HG02642 (cell line): ENCODE measurements at regions not wholly inside any gene's neighbourhood (a gene's known extent, or its start where the extent isn't known, plus 50 kb on each side); places are given as distances from the start of the nearest gene placed in this dataset.

Source experiments
- ATAC-seq: cut with Tn5 transposase; IDR thresholded peaks from one replicate; pipeline ENCODE4 v1.9.1; 2021; ENCODE audit warnings: mild to moderate bottlenecking; ENCODE audit not compliant: unreplicated experiment, poor library complexity

DNA sequence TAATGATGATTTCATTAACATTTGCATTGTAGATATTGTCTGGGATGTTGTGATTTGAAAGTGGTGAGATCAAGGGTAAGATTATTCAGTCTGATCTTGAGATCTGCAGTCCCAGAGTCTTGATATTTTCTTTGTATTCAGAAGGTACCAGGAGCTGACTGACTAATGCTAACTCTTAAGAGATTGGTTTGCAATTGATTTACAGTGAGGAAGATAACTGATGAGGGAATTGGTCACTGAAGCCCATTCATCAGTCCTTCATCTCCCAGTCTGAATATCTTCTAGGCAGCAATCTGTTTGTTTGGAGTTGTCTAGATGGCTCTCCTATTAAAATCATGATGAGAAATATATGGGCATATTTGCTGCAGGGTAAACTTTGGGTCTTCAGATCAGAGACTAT, 473.7 kb downstream of the ARL4A start:
- ATAC-seq, result no peak

DNA sequence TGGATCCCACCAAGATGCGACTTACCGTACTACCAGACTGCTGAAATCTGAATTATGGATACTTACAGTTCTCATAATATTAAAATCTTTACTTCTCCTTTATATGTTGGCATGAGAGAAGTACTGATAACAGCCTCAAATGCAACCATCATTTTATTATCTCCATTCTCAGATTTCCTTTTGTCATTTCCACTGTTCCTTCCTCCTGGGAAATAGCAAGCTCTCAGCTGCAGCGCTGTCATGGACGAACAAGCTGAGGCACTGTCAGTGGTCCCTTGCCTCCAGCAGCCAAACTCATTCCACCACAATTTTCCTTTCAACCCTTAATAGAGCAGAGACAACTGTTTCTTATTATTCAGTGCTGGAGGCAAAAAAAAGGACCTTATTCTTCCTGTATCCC, 478.4 kb downstream of the ARL4A start:
- no peak for ATAC-seq

DNA sequence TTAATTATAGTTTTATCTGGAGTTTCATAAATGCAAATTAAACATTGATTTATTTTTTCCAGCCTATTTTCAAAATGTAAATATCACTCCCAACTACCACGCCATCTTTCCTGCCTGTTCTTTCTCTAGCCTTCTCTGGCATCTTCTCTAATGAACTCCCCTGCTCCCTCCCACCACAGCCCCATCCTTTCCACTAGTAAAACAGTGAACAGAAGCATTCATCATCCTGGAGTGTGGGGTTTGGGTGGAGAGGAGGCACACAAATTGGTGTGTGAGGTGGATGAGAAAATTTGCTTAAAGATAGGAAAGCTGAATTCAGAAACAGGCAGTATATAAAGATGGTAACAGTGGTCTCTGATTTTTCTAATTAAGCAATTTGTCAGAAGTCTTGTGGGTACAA, 479.4 kb downstream of the ARL4A start:
- ATAC-seq, result no peak

DNA sequence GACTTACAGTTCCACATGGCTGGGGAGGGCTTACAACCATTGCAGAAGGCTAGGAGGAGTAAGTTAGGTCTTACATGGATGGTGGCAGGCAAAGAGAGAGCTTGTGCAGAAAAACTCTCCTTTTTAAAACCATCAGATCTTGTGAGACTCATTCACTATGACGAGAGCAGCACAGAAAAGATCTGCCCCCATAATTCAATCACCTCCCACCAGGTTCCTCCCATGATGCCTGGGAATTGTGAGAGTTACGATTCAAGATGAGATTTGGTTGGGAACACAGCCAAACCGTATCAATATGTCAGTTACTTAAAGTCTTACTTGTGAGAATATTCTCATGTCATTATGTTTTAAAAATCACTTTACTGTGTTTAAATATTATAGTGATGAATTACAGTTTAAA, 481.9 kb downstream of the ARL4A start:
- no peak for ATAC-seq

DNA sequence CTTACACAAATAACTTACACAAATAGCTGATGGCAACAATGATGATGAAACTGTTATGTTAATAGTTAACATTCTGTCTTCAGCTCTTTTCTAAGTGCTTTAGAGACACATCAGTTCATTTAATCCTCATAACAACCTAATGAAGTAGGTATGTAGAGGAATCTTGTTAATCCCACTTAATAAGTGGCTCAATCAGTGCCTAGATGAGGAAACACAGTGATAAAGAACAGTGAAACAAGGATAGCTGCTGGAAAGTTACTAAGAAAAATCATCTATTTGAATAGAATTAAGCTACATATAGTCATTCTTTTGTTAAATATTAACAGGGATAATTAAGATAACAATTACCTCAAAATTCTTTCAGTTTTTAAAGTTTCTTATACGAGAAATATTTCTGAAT, 487.6 kb downstream of the ARL4A start:
- ATAC-seq, result no peak

DNA sequence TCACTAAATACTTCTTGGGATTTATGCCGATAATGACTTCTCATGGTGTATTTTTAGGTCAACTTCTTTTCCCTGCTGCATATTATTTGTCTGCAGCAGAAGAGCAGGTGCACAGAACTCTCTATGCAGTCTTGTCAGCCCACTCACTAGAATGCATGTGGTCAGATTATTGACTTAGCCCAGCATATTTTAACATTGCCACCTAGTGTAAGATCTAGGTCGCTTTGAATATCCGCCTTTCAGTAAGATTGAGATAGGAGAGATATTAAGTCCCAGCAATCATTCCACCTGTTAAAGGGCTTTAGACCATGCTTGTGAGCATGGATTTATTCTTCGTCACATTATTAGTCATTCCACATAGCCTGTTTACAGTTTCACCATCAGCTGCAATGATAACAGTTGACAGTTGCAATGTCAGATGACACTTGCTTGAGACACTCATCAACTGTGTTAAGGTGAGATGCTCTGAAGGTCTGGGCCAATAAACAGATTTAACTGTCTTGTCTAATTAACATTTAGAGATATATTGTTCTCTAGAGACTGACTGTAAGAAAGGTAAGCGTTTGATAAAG, 491.7 kb downstream of the ARL4A start:
- ATAC-seq, result no peak

DNA sequence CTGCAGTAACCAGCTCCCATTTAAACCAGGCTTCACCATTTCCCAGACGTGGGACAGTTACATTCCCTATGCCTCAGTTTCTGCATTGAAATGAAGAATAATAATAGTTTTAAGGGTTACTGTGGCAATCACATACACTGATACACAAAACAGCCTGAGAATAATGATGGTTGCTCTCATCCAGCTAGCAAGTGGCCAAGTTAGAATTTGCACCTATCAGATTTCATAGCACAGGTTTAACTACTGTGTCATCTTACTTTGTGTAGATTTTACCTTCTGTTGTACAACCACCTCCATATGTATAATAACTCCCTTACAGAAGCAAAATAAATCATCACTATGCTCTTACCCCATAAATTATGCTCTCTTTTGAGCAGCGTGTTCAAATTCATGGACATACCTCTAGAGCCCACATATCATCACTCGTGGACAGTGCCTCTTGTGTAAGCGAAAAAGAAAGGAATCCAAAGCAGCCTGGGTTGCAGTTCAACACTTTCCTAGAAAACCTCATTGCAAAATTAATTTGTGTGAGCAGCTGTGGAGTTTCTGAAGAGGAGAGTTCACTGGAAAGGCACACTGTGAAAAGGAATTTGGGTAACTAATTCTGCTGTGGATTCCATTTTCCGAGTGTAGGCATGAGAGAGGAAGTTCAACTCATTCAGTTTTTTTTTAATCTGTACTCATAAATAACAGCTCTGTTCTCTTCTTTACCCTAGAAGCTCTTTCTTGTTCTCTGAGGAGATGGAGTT, 492.5 kb downstream of the ARL4A start:
- no peak for ATAC-seq

DNA sequence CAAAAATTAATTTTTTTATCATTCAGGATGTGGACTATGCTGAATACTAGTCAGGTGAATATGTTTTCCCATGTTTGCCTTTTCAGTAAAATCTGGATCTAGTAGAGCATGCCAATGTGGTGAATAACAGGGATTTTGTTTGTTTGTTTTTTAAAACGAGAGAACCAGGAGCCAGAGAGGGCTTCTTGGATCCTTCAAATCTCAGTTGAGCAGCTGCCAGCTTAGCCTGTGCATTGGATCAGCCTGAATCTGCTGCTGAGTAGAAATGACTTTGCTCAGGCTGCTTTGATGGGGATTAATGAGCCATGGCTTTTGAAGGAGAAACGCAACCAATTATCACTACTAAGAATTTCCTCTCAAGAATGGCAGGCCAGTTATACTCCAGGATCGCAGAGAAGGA, 493.8 kb downstream of the ARL4A start:
- no peak for ATAC-seq

DNA sequence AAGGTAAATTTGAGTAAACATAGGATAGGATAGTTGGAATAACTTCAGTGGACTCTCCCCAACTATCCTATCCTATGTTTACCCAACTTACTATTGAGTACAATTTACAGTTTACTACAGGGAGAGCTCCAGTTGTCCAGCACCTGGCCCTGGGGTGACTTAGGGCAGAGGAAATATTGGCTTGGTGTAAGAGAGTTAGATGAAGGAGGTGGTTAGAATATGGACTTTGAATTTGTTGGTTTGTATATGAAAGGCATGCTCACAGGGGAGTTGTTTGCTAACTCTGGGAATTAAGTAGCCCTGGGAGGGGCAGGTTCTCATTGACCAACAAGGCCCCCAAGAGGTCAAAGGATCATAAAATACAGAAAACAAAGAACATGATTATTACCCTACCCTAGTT, 497.7 kb downstream of the ARL4A start:
- no peak for ATAC-seq

DNA sequence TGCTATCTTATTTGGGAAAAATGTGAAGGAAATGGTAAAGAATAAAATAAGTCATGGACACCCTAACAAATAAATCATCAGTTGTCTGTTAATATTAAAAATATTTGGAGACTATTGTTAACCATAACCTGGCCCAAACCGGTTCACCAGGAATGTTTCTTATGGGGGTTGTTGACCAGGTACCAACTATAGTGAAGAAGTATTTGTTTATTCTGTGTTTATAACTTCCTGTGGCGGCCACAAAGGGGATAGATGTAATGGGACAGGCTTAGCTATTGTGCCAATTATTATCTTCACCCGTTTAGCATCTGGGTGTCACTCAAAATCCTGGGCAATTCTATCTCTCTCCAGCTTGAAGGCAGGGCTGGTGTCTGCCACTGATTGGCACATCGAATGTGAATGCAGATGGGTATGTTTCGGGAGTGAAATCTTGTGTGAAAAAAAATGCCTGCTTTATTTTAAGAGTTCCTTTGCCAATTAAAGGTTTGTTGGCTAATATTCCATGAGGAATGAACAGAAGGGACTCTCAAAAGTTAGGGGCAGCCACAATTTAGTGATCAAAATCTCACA, 500.9 kb downstream of the ARL4A start:
- no peak for ATAC-seq

DNA sequence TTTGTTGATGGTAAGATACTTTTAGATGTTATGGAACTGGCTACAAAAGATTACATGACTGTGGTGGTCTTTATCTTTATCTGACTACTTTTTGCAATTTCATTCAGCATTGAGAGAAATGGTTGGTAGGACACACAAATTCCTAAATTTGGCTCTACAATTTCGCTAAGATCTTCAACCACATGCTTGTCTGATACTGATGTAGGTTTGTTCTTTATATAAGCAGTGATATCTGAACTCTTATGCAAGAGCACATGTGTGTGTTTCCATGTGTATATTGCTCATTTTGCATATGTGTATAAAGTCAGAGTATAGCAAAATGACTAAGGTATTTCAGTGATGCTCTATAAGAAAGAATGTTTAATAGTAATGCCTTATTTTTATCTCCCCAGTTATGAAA, 501.5 kb downstream of the ARL4A start:
- ATAC-seq, result no peak

DNA sequence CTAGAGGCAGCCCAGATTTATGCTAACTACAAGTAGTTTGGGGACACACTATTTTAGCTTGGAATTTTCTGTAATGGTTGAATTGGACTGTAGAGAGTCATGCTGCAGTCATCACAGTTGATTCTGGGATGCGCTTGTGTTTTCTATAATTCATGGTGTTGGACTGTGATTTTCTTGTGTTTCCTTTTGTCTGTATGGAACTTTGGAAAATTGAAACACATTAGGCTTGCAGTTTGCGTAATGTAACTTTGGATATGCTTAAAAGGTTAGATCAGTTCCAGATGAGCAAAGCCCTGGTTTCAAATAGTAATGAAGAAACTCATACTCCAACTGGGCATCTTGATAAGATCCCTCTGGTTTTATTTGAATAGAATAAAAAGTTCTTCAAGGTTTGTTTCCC, 502.2 kb downstream of the ARL4A start:
- ATAC-seq, result no peak

DNA sequence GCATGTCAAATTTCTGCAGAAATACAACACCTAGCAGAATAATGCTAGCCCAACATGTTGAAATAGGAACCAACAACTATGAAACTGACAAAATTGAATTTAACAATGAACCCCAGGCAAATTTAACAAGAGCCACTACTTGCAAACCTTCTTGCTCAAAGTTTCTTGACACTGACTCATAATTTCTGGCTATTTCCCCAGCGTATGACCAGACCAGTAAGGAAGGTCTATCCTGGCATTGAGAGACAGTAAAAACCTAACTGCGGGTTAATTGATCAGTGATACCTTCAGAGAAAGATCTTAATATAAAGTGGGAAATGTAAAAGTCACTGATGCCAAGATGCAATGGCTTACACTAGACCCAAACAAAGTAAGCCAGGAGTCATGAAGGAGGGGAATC, 510.1 kb downstream of the ARL4A start:
- no peak for ATAC-seq

DNA sequence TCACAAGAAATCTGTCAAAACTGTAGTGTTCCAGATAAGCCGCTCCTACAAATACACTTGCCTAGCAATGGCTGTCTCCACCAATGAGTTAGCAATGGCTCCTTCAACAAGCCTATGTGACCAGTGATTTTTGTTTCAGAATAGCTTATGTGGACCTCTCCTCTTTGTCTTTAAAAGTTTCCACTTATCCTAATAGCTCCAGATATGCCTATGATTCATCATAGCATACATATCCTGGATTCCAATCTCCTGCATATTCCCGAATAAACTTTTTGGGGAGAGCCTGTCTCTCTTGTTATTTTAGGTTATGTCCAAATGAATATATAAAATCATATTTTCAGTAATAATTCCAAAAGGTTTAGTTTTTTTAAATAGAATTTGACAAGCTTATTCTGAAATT, 510.6 kb downstream of the ARL4A start:
- ATAC-seq, result no peak

DNA sequence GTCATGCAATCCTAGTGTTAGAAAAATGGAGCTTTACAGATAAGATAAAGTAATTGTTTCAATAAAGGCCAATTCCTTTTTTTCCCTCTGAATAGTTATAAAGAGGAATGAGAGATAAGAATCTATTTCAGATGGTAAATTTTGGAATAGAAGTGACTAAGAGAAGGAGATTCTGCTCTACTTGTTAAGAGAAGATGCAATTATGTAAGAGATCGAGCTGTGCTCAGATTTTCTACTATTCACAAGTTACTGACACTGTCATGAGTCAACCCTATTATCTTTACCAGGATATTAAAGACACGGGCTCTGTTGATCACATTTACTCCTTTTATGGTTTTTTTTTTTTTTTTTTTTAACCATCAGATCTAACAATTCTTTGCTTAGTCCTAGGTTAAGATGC, 511.3 kb downstream of the ARL4A start:
- no peak for ATAC-seq

DNA sequence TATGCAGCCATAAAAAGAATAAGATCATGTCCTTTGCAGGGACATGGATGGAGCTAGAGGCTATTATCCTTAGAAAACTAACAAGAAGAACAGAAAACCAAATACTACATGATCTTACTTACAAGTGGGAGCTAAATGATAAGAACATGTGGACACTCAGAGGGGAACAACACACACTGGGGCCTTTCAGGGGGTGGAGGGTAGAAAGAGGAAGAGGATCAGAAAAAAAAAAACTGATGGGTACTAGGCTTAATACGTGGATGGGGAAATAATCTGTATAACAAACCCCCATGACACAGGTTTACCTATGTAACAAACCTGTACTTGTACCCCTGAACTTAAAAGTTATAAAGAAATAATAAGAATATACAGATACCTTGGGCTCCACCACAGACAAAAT, 514.2 kb downstream of the ARL4A start:
- no peak for ATAC-seq

DNA sequence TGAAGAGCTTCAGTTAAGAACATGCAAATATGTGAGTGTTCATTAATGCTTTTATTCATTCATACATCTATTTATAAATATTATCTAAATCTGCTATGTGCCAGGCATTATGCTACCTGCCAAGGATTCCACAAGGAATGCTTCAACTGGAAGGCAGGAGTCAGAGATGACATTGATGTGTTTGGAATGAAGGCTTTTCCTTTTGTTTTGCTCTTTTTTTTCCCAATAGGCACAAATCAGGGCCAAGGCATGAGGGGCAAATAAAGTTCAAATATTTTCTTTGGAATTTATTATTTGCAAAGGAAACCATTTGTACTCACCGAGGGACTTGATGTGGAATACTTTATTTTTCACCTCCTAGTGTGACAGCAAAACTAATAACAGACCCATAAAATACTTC, 530.3 kb downstream of the ARL4A start:
- ATAC-seq, result no peak

DNA sequence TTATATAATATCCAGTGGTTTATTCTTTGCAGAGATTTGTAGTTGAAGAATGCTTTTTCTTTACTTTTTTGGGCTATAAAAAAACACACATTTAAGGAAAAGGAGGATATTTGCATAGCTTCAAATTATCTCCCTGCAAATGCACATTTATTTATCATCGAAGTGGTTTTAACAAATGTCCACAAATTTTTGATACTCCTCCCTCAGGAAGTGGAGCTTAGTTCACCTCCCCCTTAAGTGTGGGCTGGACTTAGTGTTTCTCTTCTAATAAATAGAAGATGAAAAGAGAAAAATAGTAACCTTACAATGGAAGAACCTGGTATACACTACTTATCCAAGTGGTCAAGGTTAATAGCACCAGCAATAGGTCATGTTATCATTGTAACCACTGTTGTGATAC, 537.6 kb downstream of the ARL4A start:
- no peak for ATAC-seq

DNA sequence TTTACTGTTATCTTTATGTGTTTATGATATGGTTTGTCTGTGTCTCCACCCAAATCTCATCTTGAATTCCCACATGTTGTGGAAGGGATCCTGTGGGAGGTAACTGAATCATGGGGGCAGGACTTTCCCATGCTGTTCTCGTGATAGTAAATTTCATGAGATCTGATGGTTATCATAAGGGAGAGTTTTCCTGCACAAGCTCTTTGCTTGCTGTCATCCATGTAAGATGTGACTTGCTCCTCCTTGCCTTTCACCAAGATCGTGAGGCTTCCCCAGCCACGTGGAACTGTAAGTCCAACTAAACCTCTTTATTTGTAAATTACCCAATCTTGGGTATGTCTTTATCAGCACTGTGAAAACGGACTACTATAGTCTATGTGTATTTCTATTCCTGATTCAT, 539.0 kb downstream of the ARL4A start:
- no peak for ATAC-seq

DNA sequence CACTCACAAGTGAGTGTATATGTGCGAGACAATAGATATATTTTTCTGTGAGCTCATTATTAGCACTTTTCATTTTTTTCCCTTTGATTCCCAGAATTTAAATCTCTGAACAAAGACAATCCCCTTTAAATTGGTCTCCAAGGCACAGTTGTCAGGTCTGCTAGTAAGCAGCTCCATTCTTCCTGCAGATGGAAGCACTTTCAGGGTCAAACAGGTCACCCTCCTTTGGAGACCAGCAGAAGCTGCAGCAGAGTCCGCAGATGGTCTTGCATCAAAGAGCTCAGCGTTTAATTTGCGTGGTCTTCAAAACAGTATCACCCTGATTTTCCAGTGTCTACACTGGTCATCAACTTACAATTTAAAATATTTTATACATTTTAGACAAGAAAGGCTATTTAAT, 543.8 kb downstream of the ARL4A start:
- no peak for ATAC-seq

DNA sequence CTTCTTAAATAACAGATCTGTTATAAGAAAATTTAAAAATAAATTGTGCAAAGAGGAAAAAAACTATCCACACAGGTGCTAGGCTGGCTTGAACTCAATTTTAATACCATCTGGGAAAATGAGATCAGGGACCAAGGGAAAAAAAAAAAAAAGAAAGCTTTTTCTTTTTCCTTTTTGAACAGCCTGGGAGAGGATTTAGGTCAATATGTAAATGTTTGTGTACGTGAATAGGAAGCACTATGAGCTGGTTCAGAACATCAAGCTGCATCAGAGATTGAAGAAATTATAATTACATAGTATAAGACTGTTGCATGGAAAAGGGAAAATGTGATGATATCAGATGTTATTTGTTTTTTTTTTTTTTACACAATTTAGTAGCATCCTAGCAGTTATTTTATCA, 548.0 kb downstream of the ARL4A start:
- no peak for ATAC-seq

DNA sequence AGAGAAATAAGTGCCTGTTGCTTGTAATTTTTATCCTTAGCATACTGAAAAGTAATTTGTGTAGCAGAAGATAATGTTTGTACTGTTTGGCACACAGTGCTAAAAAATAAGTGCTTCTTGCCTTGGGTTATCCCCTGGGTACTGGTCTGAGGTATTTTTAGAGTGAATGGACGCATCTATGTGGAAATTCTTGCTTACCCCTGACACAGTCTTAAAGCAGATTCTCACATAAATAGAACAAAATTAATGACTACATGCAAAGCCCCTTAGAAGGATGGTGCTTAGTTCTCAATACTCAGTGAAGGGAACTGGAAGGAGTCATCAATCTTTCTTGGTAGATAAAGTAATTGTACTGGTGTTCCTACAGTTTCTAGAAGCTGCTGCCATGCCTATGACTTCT, 548.6 kb downstream of the ARL4A start:
- no peak for ATAC-seq
